GM12878 (cell line): ENCODE measurements at regions not wholly inside any gene's neighbourhood (a gene's known extent, or its start where the extent isn't known, plus 50 kb on each side); places are given as distances from the start of the nearest gene placed in this dataset.

Experiments used
- ATAC-seq: fragments of 200-7000 bp; cut with Tn5 transposase; 3 replicates; pipeline ENCODE4 v1.9.1; 2020; ENCODE audit warnings: mild to moderate bottlenecking, moderate library complexity
- BruUV-seq: library from RNA; stranded (reverse); fragments of 400-500 nt; replicated peaks from 2 replicates; lab custom pipeline; 2021; lab: Mats Ljungman, UMichigan
- CTCF ChIA-PET: fragments of 300-600 bp; sonication (Branson Sonifier 250); formaldehyde crosslinking; extraction: SDS; loops from one replicate; lab custom pipeline; 2021; ENCODE audit warnings: inconsistent platforms; lab: Yijun Ruan, JAX
- POLR2A ChIA-PET: fragments of 350-600 bp; formaldehyde crosslinking; extraction: SDS; loops from one replicate; lab custom pipeline; 2021; ENCODE audit warnings: inconsistent platforms; lab: Charles Lee
- RAD21 ChIA-PET: fragments of 300-600 bp; sonication (Branson Sonifier 250); formaldehyde crosslinking; loops from one replicate; lab custom pipeline; 2023; ENCODE audit warnings: antibody characterized with exemption; ENCODE audit not compliant: unreplicated experiment; lab: Charles Lee
- SMC1A ChIA-PET: fragments of 300-600 bp; sonication (Branson Sonifier 250); formaldehyde crosslinking; loops from one replicate; lab custom pipeline; 2023; ENCODE audit not compliant: unreplicated experiment, uncharacterized antibody; lab: Charles Lee
- DNase-seq: peaks from one replicate; pipeline ENCODE4 v3.0.0-alpha.2; 2011; ENCODE audit warnings: low read depth, low spot score
- FAIRE-seq: peaks from 3 replicates; lab custom pipeline; 2011; peaks lifted over from hg19 to GRCh38; lab: Jason Lieb, UNC
- H2AFZ ChIP-seq: 2 replicates; pipeline ENCODE4 v1.6.0; 2011; ENCODE audit warnings: low read depth, low read length, control low read depth; ENCODE audit not compliant: control insufficient read depth
- H3K27ac ChIP-seq: 2 replicates; pipeline ENCODE4 v1.5.1; 2011; ENCODE audit warnings: control low read depth; ENCODE audit not compliant: control insufficient read depth, insufficient read depth
- H3K27me3 ChIP-seq, 2 experiments: replicated peaks in 1 of 2; 2 replicates each; pipeline versions ENCODE4 v1.6.0 to v1.6.1; 2011; ENCODE audit warnings: low read length in 1 of 2; ENCODE audit not compliant: control insufficient read depth in 2 of 2, insufficient read depth in 2 of 2
- H3K36me3 ChIP-seq, 2 experiments: 2 replicates each; pipeline ENCODE4 v1.5.1; 2011; ENCODE audit warnings: low read length in 1 of 2; ENCODE audit not compliant: control insufficient read depth in 2 of 2, insufficient read depth in 2 of 2
- H3K4me1 ChIP-seq: 2 replicates; pipeline ENCODE4 v1.6.1; 2011; ENCODE audit warnings: mild to moderate bottlenecking, low read length, moderate library complexity, mixed read lengths; ENCODE audit not compliant: control insufficient read depth, insufficient read depth
- H3K4me2 ChIP-seq: 2 replicates; pipeline ENCODE4 v1.6.0; 2011; ENCODE audit warnings: control low read depth; ENCODE audit not compliant: control insufficient read depth, insufficient read depth
- H3K4me3 ChIP-seq: fragments of 200-600 bp; sonication (generic); 2 replicates; pipeline ENCODE4 v1.5.1; 2016
- H3K79me2 ChIP-seq: 2 replicates; pipeline ENCODE4 v1.6.0; 2011; ENCODE audit warnings: low read length; ENCODE audit not compliant: control insufficient read depth, insufficient read depth
- H3K9ac ChIP-seq: 2 replicates; pipeline ENCODE4 v1.8.0; 2011; ENCODE audit warnings: low read length, control low read depth, mixed read lengths; ENCODE audit not compliant: control insufficient read depth, insufficient read depth
- H3K9me3 ChIP-seq: replicated peaks from 3 replicates; pipeline ENCODE4 v1.5.1; 2011; ENCODE audit warnings: mild to moderate bottlenecking, low read length; ENCODE audit not compliant: control insufficient read depth, insufficient read depth
- H4K20me1 ChIP-seq: 2 replicates; pipeline ENCODE4 v1.6.0; 2011; ENCODE audit not compliant: control insufficient read depth, insufficient read depth
- ASH2L ChIP-seq: fragments of 300-600, 200-600 bp; sonication (generic); IDR thresholded peaks from 2 replicates; pipeline ENCODE4 v1.6.1; 2017; ENCODE audit warnings: low read depth, mild to moderate bottlenecking, borderline replicate concordance
- NFYA ChIP-seq: IDR thresholded peaks from 2 replicates; pipeline ENCODE4 v1.6.1; 2011; ENCODE audit warnings: low read depth, mild to moderate bottlenecking, low read length, improper control_type of control experiment, borderline replicate concordance
- ZNF384 ChIP-seq: IDR thresholded peaks from 2 replicates; pipeline ENCODE4 v1.6.1; 2012; ENCODE audit warnings: low read depth, mild to moderate bottlenecking, low read length, improper control_type of control experiment, borderline replicate concordance
- ZNF687 ChIP-seq: fragments of 450-650 bp; IDR thresholded peaks from 2 replicates; pipeline ENCODE4 v1.6.1; 2017; ENCODE audit warnings: mild to moderate bottlenecking, moderate library complexity
- WGBS: methylation state at CpG from one replicate; pipeline ENCODE4 v1.1.6; 2016; ENCODE audit warnings: low lambda C conversion rate; ENCODE audit not compliant: insufficient replicate concordance, insufficient coverage; ENCODE audit errors: missing lambda C conversion rate; 5-methylcytosine and 5-hydroxymethylcytosine counted together
- in situ Hi-C: fragments of 300-500 bp; cut with MboI; formaldehyde crosslinking; loops from 9 replicates; pipeline ENCODE4 v1.14.3; 2018; ENCODE audit warnings: mixed read lengths
- intact Hi-C: fragments of 100-400 bp; cut with micrococcal nuclease; formaldehyde crosslinking; loops from one replicate; pipeline ENCODE4 v1.14.2; 2022; ENCODE audit not compliant: unreplicated experiment

DNA sequence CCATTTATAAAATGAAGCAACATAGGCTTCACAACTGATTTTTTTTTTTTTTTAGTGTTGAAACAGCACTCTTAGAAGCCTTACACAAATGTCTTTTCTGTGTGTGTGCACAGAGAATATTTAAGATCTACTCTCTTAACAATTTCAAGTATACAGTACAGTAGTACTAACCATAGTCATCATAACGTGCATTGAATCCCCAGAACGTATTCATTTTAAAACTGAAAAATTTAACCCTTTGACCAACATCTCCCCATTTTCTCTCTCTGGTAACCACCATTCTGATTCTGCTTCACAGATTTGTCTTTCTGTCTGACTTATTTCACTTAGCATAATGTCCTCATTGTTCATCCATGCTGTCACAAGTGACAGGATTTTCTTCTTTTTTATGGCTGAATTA, 475.6 kb downstream of the RFPL4B start:
- no peak overlapping the region for H3K4me2 ChIP-seq
- RAD21 ChIA-PET, result no interaction called here
- ATAC-seq, result peak; percentile 29; the same call in 2 of the 3 replicates
- no peak overlapping the region for H3K9ac ChIP-seq
- intact Hi-C loops, result no loop called here
- no peaks in the 10 kb centered on the region for H3K27me3 ChIP-seq
- no peak overlapping the region for H3K27ac ChIP-seq
- POLR2A ChIA-PET, result interaction anchor here (1.1 kb wide), 1 partner anchor 19 kb away, joined by 5 read pairs; no protein-coding TSS in a partner anchor
- BruUV-seq, result no TSS peak
- H2AFZ ChIP-seq, result no peak overlapping the region
- H3K9me3 ChIP-seq, result no peaks in the 10 kb centered on the region; the same call in 2 of the 3 replicates
- CTCF ChIA-PET, result no interaction called here
- TF ChIP-seq ASH2L (no peak), ZNF687 (no peak), ZNF384 (no peak), NFYA (no peak)
- TF ChIP-seq, all 136 proteins: peak for 0
- in situ Hi-C loops, result no loop called here
- SMC1A ChIA-PET, result interaction anchor here (0.5 kb wide), 1 partner anchor 896 kb away, joined by 3 read pairs; no protein-coding TSS in a partner anchor
- Histone ChIP-seq H3K4me1 (0 out of 2 replicates have a peak, but pooled peaks cover 3% of the 10 kb centered on the region), H3K36me3 (no peaks in the 10 kb centered on the region), H3K79me2 (no peaks in the 10 kb centered on the region), H4K20me1 (no peaks in the 10 kb centered on the region), H3K4me3 (no peak overlapping the region)
- 25% methylated on average over 2 of the region's 2 CpGs for WGBS
- DNase-seq (no peak), FAIRE-seq (peak; percentile 47)
